HG03039 (cell line): ENCODE measurements at regions not wholly inside any gene's neighbourhood (a gene's known extent, or its start where the extent isn't known, plus 50 kb on each side); places are given as distances from the start of the nearest gene placed in this dataset.
"Not testable (repeated sequence)": the region's sequence is repeated elsewhere in the genome, so short reads cannot be mapped to it uniquely, and the experiment has no call there.

ENCODE experiments used
- ATAC-seq: cut with Tn5 transposase; IDR thresholded peaks from one replicate; pipeline ENCODE4 v1.9.1; 2021; ENCODE audit warnings: mild to moderate bottlenecking, moderate library complexity; ENCODE audit not compliant: unreplicated experiment

DNA sequence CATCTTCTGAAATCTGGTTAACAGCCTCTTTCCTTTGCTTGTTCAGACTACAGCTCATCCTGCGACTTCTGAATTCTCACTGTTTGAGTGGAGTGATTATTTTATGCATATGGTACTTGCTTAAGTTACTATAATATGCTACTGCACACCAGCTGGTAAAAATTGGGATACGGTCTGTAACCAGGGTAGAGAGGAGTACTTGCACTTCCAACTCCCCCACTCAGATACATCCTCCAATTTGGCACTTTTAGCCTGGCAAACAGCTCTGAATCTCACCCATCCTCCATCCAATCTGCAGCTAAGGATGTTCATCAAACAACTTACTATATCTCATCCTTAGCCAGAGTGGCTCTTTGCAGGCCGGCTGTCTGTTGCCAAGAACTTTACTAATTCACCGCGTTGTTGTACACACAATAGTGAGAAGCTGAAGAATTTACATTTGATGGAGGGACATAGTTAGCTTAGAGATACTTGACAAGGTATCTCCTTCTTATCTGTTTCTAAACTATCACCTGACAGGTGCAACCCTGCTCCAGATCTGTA lies 1323.6 kb upstream of the ALCAM start:
- not testable (repeated sequence) for ATAC-seq

DNA sequence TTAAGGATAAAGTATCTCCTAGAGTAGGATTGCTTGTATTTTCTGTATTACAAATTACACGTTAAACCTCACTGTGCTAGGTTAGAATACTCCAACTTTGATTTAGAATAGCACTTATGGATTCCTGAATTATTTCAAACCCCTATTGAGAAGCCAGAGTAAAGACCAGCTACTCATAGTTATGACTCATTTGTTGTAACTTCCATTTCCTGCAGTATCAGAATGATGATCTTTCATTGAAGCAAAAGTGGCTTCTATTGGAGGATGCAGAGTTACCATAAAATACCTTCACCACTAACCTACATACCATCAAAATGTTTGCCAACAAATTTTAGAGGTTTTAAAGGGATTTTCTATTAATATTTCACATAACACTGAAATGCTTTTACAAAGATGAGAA lies 1322.7 kb upstream of the ALCAM start:
- ATAC-seq: no peak

DNA sequence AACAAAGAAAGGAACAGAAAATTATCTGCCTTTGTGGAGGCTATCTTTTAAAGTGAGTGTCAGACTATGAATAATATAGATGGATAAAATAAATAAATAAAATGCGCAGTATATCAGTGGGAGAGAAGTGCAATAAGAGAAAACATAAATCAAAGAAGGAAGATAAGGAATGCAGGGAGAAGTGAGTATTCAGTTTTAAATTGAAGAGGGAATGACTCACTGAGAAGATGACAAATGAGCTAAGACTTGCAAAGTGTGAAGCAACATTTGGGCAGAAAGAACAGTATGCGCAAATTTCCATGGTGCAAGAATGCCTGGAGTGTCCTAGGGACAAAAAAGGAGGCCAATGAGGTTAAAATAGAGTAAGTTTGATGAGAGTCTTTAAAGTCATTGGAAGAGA lies 1300.1 kb upstream of the ALCAM start:
- no peak for ATAC-seq

DNA sequence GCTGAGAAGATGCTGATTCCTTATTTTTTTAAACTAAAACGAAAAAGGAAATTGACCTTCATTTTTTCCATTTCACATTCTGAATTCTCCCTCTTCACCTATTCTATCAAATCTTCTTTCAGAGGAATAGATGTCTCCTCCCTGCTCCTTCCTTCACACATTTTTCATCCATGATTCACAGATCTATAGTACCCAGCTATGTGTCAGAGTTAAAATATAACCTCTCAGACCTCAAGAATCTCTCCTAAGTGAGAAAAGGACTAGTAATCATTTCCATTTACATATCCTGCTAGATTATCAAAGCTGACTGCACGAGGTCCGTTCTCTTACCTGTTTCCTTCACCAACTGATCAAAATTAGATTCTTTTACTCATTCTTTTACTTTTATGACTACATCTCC lies 1297.6 kb upstream of the ALCAM start:
- ATAC-seq: no peak

DNA sequence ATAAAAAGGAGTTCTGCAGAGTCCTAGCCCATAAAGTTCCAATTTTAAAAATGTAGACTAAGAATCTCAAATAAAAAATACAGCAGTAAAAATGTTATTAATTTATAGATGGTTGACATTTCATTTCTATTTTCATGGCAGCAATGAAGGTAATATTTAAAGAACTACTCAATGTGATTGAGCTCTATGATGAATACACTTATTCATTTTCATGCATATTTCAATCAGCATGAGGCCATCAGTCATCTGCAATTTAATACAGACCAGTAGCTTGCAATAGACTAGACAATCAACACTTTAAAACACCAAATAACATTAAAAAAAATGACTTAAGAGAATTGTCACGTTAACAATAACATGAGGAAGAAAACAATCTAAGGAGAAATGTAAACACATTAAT lies 1295.8 kb upstream of the ALCAM start:
- ATAC-seq: no peak

DNA sequence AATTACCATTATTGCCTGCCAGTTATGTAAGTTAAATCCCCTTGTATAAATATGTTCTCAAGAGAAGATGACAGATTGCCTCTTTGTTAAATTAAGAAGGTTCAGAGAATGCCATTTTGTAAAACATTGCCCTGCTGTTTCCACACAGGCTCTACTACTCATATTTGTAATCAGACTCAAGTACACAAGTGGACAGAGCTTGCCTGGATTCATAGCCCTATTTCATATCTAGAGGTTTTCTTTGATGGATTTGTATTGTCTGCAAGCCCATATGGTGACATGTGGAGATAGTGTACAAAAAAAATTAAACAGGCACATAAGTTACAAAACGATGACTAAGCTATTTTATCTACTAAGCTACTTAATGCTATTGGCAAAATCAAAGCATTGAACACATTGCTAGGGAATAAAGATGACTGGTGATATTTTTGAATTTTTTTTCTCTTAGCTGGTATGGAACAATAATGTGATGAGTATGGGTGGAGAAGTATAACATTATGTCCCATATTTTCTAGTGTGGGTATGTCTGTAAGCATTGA lies 1286.6 kb upstream of the ALCAM start:
- ATAC-seq: no peak

DNA sequence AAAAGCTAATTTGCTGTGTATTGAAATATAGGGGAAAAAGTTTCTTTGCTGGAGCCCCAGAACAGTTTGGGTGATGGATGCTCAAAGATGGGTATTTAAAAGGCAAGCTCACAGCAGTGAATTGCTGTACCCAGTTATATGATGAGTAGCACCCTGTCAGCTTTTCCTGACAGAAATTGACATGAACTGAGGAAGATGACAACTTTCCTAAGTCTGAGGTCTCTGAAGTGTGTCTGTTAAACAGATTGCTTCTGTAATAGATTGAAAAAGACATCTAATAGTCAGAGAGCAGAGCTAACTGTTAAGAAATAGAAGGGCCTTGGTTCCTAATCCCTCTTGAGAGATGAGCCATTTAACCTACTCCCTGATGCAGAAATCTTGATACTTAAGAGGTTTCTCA lies 1278.0 kb upstream of the ALCAM start:
- ATAC-seq: no peak

DNA sequence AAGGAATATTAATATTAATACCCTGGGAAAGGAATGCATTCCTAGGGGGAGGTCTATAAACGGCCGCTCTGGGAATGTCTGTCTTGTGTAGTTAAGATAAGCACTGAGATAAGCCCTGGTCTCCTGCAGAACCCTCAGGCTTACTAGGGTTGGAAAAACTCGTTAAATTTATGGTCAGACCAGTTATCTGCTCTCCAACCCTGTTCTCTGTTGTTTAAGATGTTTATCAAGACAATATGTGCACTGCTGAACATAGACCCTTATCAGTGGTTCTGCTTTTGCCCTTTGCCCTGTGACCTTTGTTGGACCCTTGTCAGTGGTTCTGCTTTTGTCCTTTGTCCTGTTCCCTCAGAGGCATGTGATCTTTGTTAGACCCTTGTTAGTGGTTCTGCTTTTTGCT lies 1276.7 kb upstream of the ALCAM start:
- not testable (repeated sequence) for ATAC-seq

DNA sequence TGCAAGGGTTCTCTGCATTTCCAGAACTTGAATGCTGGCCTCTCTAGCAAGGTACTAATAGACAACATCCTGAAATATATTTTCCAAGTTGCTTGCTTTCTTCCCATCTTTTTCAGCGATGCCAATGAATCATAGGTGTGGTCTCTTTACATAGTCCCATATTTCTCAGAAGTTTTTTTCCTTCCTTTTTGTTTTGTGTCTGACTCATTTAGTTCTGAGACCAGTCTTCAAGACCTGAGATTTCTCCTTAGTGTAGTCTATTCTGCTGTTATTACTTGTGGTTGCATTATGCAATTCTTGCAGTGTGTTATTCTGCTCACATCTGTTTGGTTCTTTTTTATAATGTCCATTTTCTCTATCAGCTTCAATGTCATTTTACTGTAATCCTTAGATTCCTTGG lies 1265.0 kb upstream of the ALCAM start:
- ATAC-seq: no peak

DNA sequence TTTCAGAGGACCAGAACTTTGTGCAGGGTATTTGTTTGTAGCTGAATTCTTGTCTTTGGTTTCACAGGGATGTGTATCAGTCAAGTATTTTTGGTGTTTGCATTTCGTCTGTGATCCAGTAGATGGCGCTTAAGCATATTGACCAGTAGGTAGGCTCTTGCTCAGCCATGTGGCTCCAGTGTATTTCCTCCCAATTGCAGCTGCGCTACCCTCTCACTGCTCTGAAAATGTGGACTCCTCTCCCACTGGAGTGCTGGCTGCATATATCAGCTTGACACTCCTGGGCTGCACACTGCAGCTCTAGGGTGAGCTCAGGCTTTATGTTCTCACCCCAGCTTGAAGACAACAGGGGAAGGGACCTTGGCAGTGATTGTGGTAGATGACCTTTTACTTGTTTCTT lies 1264.3 kb upstream of the ALCAM start:
- peak; percentile 89 for ATAC-seq

DNA sequence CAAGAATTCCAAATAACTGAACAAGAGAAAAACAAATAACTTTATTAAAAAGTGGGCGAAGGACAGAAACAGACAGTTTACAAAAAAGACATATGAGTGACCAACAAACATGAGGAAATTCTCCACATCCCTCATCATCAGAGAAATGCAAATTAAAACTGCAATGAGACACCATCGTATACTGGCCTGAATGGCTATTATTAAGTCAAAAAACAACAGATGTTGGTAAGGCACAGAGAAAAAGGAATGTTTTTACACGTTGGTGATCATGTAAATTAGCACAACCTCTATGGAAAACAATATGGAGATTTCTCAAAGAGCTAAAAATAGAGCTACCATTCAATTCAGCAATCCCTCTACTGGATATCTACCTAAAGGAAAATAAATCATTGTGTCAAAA lies 1260.4 kb upstream of the ALCAM start:
- ATAC-seq: no peak

DNA sequence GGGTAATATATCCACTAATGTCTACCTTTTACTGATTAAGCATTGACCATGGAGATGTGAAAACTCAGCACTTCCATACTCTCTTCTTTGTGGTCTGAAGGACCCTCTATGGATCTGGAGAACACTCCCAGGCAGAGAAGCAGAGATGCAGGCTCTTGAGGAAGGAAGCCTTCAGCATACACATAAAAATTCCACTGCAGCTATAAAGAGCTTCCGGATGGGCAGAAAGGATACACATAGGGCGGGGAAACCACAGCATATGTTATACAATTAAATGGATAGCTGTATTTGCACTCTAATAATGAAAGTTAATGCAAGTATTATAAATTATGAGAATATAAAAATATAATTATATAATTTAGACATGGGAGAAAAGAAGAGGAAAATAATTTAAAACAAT lies 1258.2 kb upstream of the ALCAM start:
- ATAC-seq: no peak

DNA sequence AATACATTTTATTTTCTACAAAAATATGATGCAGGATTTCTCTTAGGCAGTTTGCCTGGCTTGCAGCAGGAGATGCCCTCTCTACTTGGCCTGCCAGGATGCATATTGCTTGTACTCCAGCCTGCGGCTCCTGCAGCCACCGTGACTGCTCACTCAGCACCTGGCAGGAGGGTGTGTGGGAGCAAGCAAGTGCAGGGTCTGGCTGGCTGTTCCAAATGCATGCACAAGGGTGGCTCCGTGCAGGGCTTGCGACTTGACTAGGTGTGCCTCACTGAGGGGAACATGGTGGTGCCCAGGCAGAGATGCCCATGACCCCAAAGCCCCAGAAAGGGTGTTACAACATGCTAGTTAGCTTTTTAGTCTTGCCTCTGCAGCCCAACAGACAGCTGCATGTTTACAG lies 1240.2 kb upstream of the ALCAM start:
- no peak for ATAC-seq

DNA sequence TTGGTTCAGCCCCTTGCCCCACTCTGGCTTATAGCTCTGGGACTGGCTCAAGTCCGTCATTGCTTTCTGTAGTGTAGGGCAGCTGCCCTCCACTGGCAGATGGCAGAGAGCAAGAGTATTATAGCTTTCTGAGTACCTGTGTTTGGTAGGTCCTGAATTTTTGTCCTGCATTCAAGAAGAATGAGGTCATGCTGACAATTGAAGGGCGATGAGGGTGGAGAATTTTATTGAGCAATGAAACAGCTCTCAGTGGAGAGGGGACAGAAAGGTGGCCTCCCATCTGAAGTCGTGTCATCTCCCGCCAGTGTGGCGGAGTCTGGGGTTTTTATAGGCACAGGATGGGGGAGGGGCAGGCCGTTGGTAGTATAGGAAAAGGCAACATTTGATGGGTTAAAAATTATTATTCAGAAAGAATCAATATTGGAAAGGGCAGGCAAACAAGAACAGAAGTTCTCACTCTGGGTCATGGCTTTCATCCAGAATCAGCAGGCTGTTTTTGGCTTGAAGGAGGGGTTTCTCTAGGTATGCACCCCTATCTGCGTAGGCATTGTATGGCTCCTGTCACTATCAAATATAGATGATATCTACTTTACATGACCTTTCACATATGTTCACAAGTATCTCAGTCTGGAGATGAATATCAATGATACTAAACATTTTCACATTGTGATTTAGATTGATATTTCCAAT lies 1239.7 kb upstream of the ALCAM start:
- no peak for ATAC-seq

DNA sequence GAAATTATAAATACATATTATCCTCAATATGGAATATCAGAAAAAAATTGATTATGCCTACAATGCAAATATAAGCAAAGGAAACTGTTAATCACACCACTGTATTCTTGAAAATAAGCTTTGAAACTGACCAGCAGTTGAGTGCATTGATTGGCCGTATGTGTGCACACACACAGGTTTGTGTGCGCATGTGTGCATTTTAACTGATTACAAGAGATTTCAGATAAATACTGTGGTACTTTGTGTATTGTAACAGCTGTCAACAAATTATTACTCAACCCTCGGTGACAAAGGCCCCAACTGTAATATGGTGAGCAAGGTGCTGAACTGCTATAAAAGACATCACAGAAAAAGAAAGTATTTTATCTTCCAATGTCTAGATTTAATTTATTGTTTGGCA lies 1238.9 kb upstream of the ALCAM start:
- ATAC-seq: no peak

DNA sequence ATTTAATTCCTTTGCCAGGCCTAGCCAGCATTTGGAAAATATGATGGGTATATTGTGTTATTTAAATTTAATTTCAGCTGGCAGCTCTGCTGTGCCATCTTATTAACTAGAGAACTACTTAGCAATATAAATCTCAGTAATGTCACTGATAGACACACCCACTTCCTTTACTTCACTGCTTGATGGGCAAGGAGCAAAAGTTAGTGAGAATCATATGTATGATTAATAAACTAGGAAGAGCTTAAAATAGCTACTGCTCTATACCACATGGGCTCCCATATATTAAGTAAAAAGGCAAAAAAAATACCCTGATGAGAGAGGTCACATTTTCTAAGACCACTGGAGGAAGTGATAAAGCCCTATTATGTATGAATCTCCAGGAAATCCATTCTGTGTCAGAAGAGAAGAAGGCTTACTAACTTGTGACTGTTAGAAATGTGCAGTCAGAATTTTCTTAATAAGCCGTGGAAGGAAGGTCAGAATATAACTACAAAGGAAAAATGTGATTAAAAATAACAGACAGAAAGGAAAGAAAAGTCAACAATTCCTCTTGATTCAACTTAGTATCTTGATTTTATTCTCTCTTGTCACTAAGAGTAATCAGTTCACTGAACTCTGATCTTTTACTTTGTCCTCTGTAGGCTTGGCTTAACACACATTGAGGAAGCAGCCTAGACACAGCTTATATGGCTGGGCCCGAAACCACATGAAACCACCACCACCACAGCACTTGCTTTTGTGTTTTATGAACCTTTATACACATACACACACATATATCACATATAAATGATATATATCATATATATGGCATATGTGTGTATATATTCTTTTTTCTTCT lies 1233.9 kb upstream of the ALCAM start:
- no peak for ATAC-seq

DNA sequence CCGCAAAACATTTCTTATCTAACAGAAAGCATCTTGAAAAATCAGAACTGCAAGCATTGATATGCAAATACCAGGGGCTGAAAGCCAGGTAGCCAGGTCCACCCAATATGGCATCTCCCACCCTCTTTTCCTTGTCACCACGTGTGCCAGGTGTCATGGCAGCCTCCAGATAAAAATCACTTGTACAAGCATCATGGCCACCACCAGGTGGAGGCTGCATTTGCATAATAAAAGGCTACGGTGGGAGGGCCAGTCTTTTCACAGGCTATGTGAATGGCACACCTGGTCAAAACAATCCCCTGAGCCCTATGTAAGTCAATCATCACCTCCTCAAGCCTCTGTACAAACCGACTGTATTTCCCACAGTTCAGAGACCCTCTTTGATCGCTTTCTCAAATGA lies 1233.1 kb upstream of the ALCAM start:
- no peak for ATAC-seq

DNA sequence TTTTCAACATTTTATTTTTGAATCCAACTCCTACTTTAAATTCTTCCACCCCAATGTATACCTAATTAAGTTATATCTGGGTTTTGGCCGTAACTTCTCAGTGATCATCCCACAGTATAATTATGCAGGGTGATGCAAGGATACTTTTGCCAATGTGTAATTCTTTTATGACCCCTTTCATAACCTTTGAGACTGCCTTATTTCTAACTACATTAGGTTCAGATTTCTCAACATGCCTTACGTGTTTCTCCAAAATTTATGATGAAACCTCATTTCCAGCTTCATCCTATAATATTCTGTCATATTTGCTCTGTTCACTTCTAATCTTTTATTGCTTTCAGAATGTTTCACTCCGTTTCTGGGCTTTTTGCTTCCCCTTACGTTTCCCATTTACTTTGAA lies 1229.6 kb upstream of the ALCAM start:
- ATAC-seq: no peak

DNA sequence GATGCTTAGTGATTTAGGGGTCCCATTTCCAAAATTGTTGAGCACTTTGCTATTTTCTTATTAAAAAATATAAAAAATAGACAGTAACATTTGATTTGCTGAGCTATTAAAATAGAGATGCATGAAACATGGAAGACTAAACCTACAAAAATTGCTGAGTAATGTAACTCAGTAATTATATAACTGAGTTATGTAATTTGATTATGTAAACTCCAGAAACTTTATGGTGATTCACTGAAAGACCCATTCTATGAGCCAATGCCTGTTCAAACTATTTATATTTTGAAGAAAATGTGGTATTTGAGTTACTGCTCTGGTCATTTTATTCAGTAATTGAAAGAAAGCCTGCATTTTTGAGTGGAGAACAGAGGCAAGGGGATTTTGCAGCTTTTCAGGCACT lies 1221.5 kb upstream of the ALCAM start:
- ATAC-seq: no peak

DNA sequence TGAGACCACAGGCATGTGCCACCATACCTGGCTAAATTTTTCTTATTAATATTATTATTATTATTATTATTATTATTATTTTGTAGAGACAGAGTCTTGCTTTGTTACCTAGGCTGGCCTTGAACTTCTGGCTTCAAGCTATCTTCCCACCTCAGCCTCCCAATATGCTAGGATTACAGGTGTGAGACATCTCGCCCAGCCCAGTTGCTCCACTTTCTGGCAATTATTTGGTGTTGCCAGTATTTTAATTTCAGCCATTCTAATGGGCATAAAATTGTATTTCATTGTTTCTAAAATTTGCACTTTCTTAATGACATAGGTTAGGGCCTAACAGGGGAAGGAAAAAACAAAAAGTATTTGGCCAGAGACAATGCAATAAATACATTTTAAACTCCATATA lies 1217.6 kb upstream of the ALCAM start:
- no peak for ATAC-seq

DNA sequence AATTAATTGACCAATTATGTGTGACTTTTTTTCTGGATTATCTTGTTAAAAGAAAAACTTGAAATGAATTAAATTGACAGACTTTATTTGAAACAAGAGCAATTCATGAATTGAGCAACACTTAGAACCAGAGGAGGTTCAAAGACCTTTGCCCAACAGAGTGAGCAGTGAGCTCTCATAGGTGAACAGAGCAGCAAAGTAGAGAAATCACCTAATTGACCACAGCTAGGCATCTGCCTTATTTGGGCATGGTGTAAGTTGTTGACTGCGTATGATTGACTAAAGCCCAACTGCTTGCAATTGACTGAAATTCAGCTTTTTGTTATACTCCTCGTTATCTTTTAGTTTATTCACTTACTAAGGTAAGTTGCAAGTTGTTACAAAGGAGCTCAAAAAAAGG lies 1216.0 kb upstream of the ALCAM start:
- ATAC-seq: no peak

DNA sequence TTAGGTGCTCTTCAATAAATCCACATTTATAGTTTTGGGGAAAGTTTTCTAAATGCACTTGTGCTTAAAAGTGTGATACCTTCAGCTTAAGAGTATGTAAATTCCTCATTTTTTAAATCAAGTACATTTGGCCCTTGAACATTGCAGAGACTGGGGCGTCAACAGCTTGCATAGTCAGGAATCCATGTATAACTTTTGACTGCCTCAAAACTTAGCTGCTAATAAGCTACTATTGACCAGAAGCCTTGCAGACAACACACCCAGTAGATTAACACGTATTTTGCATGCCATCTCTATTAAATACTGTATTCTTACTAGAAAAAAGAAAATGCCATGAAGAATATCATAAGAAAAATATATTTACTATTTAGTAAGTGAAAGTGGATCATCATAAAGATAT lies 1211.8 kb upstream of the ALCAM start:
- no peak for ATAC-seq
